HCT116 (cell line): ENCODE measurements at regions not wholly inside any gene's neighbourhood (a gene's known extent, or its start where the extent isn't known, plus 50 kb on each side); places are given as distances from the start of the nearest gene placed in this dataset.

Source experiments
- ATAC-seq: fragments of 200-7000 bp; cut with Tn5 transposase; 2 replicates; pipeline ENCODE4 v1.9.1; 2020; ENCODE audit warnings: mild to moderate bottlenecking, moderate library complexity
- BruUV-seq: library from RNA; stranded (reverse); fragments of 400-500 nt; replicated peaks from 2 replicates; lab custom pipeline; 2021; lab: Mats Ljungman, UMichigan
- CTCF ChIA-PET: fragments of 300-600 bp; sonication (Branson Sonifier 250); formaldehyde crosslinking; loops from one replicate; lab custom pipeline; 2021; ENCODE audit warnings: antibody characterized with exemption; lab: Charles Lee
- POLR2A ChIA-PET: fragments of 300-600, 350-600 bp; sonication (Branson Sonifier 250); formaldehyde crosslinking; loops from one replicate; lab custom pipeline; 2021; ENCODE audit warnings: antibody characterized with exemption; lab: Charles Lee
- RAD21 ChIA-PET, 2 experiments: fragments of 300-600 bp; sonication (Branson Sonifier 250); formaldehyde crosslinking; loops; one replicate each; lab custom pipeline; 2023; ENCODE audit warnings: low total read pairs in 2 of 2; ENCODE audit not compliant: uncharacterized antibody in 2 of 2, unreplicated experiment in 2 of 2, low non-redundant PET in 1 of 2; lab: Charles Lee
- DNase-seq: peaks from one replicate; pipeline ENCODE4 v3.0.0-alpha.2; 2010; ENCODE audit warnings: low read depth, low spot score
- H2AFZ ChIP-seq: fragments of 200-600 bp; shearing (Covaris generic), sonication (generic); 2 replicates; pipeline ENCODE4 v1.6.1; 2017; ENCODE audit warnings: low read depth, mixed run types, mixed read lengths, antibody characterized with exemption, low read length; ENCODE audit not compliant: poor library complexity, severe bottlenecking
- H3K27ac ChIP-seq: 2 replicates; pipeline ENCODE4 v1.5.1; 2012; ENCODE audit warnings: low read depth, low read length
- H3K27me3 ChIP-seq: fragments of 200-600 bp; sonication (generic); 2 replicates; pipeline ENCODE4 v1.6.1; 2016; ENCODE audit warnings: mixed run types, low read length, mixed read lengths; ENCODE audit not compliant: insufficient read depth
- H3K36me3 ChIP-seq, 2 experiments: fragments of 200-500 bp in 1 of 2; fragments of 200-600 bp in 1 of 2; sonication (Bioruptor generic) in 1 of 2; sonication (generic) in 1 of 2; 2 replicates each; pipeline versions ENCODE4 v1.5.1 to v1.6.1; 2014 to 2016; ENCODE audit warnings: low read length in 2 of 2, inconsistent platforms in 1 of 2, mixed read lengths in 1 of 2, mixed run types in 1 of 2; ENCODE audit not compliant: insufficient read depth in 2 of 2, control insufficient read depth in 1 of 2
- H3K4me1 ChIP-seq, 2 experiments: fragments of 200-600 bp in 1 of 2; sonication (generic) in 1 of 2; 2 replicates each; pipeline versions ENCODE4 v1.5.1 to v1.6.1; 2012 to 2017; ENCODE audit warnings: low read length in 2 of 2, inconsistent platforms in 1 of 2, mild to moderate bottlenecking in 1 of 2, mixed read lengths in 1 of 2, mixed run types in 1 of 2, moderate library complexity in 1 of 2; ENCODE audit not compliant: insufficient read depth in 2 of 2, control insufficient read depth in 1 of 2
- H3K4me2 ChIP-seq: fragments of 200-600 bp; sonication (generic); 2 replicates; pipeline ENCODE4 v1.6.1; 2017; ENCODE audit warnings: mixed run types, low read length, mixed read lengths
- H3K4me3 ChIP-seq, 2 experiments: fragments of 200-600 bp in 1 of 2; sonication (generic) in 1 of 2; replicated peaks in 1 of 2; 2 replicates each; pipeline ENCODE4 v1.5.1; 2011 to 2016; ENCODE audit warnings: low read length in 2 of 2, control low read depth in 1 of 2, low read depth in 1 of 2, mild to moderate bottlenecking in 1 of 2, mixed read lengths in 1 of 2, mixed run types in 1 of 2
- H3K79me2 ChIP-seq: fragments of 200-600 bp; sonication (generic); 2 replicates; pipeline ENCODE4 v1.6.1; 2017; ENCODE audit warnings: mild to moderate bottlenecking, mixed run types, low read length, moderate library complexity, mixed read lengths; ENCODE audit not compliant: insufficient read depth
- H3K9ac ChIP-seq: fragments of 200-600 bp; sonication (generic); 2 replicates; pipeline ENCODE4 v1.6.1; 2016; ENCODE audit warnings: low read length, mixed read lengths
- H3K9me2 ChIP-seq: fragments of 200-600 bp; sonication (generic), shearing (Covaris generic); 2 replicates; pipeline ENCODE4 v1.6.1; 2017; ENCODE audit warnings: mixed run types, mild to moderate bottlenecking, moderate library complexity; ENCODE audit not compliant: insufficient read depth
- H3K9me3 ChIP-seq, 2 experiments: fragments of 200-500 bp in 1 of 2; fragments of 200-600 bp in 1 of 2; sonication (Bioruptor generic) in 1 of 2; sonication (generic) in 1 of 2; 2 replicates each; pipeline ENCODE4 v1.6.1; 2014 to 2017; ENCODE audit warnings: low read length in 2 of 2, mixed read lengths in 2 of 2, inconsistent platforms in 1 of 2, low read depth in 1 of 2, mild to moderate bottlenecking in 1 of 2, mixed run types in 1 of 2, moderate library complexity in 1 of 2; ENCODE audit not compliant: control insufficient read depth in 1 of 2, insufficient read depth in 1 of 2
- H4K20me1 ChIP-seq: fragments of 200-600 bp; sonication (generic), shearing (Covaris generic); 2 replicates; pipeline ENCODE4 v1.6.1; 2017; ENCODE audit warnings: mixed run types, mild to moderate bottlenecking, moderate library complexity; ENCODE audit not compliant: insufficient read depth
- CEBPB ChIP-seq: IDR thresholded peaks from 2 replicates; pipeline ENCODE4 v1.6.1; 2012; ENCODE audit warnings: low read depth
- CTCF ChIP-seq, 3 experiments: fragments of 200-600 bp in 1 of 3; sonication (generic) in 1 of 3; IDR thresholded peaks in 2 of 3; conservative IDR thresholded peaks in 1 of 3; 2 replicates each; pipeline ENCODE4 v1.5.1; 2012 to 2017; ENCODE audit warnings: low read depth in 2 of 3, low read length in 2 of 3, antibody characterized with exemption in 1 of 3, borderline replicate concordance in 1 of 3, control low read depth in 1 of 3, mild to moderate bottlenecking in 1 of 3, mixed read lengths in 1 of 3, mixed run types in 1 of 3, moderate library complexity in 1 of 3; ENCODE audit not compliant: insufficient read depth in 1 of 3
- EGR1 ChIP-seq: IDR thresholded peaks from 2 replicates; pipeline ENCODE4 v1.6.1; 2012; ENCODE audit warnings: low read depth
- ELF1 ChIP-seq: IDR thresholded peaks from 2 replicates; pipeline ENCODE4 v1.6.1; 2012; ENCODE audit warnings: low read depth, borderline replicate concordance
- EZH2phosphoT487 ChIP-seq: fragments of 200-600 bp; IDR thresholded peaks from 2 replicates; pipeline ENCODE4 v1.6.1; 2018; ENCODE audit warnings: antibody characterized with exemption, borderline replicate concordance
- POLR2A ChIP-seq: IDR thresholded peaks from 2 replicates; pipeline ENCODE4 v1.7.0; 2011; ENCODE audit warnings: borderline replicate concordance; ENCODE audit not compliant: insufficient read depth, insufficient read length; ENCODE audit errors: extremely low read depth
- POLR2AphosphoS5 ChIP-seq: IDR thresholded peaks from 2 replicates; pipeline ENCODE4 v1.6.1; 2011; ENCODE audit warnings: mild to moderate bottlenecking, low read depth, low read length, moderate library complexity
- REST ChIP-seq: IDR thresholded peaks from 2 replicates; pipeline ENCODE4 v1.6.1; 2012; ENCODE audit warnings: low read depth
- SIN3A ChIP-seq: IDR thresholded peaks from 2 replicates; pipeline ENCODE4 v1.6.1; 2012; ENCODE audit warnings: low read depth
- SRF ChIP-seq: IDR thresholded peaks from 2 replicates; pipeline ENCODE4 v1.6.1; 2012; ENCODE audit warnings: low read depth
- TCF7L2 ChIP-seq: IDR thresholded peaks from 2 replicates; pipeline ENCODE4 v1.7.0; 2011; ENCODE audit warnings: borderline replicate concordance, inconsistent platforms; ENCODE audit not compliant: insufficient read depth, insufficient read length; ENCODE audit errors: extremely low read depth
- ZBTB33 ChIP-seq: IDR thresholded peaks from 2 replicates; pipeline ENCODE4 v1.6.1; 2011; ENCODE audit warnings: mild to moderate bottlenecking, low read length, moderate library complexity; ENCODE audit not compliant: insufficient replicate concordance; ENCODE audit errors: extremely low read depth
- ZFX ChIP-seq: fragments of 450-650 bp; IDR thresholded peaks from 2 replicates; pipeline ENCODE4 v1.6.1; 2017
- intact Hi-C: fragments of 100-400 bp; cut with micrococcal nuclease; formaldehyde crosslinking; loops from 2 replicates; pipeline ENCODE4 v1.10.0; 2022

GRCh38 chr2:118179445-118179844 is 91.2 kb downstream of the INSIG2 start:
- Histone ChIP-seq H3K9me2 (no peaks in the 10 kb centered on the region), H3K4me3 (no peak overlapping the region), H3K4me1 (peaks cover 17 to 23% of the 10 kb centered on the region in 2 experiments), H3K27me3 (no peaks in the 10 kb centered on the region), H3K9me3 (no peaks in the 10 kb centered on the region), H3K4me2 (no peak overlapping the region), H3K36me3 (no peaks in the 10 kb centered on the region), H3K27ac (no peak overlapping the region), H3K79me2 (no peaks in the 10 kb centered on the region), H4K20me1 (no peaks in the 10 kb centered on the region), H2AFZ (no peak overlapping the region), H3K9ac (no peak overlapping the region)
- ATAC-seq (no peak), DNase-seq (no peak)
- TF ChIP-seq TCF7L2 (no peak), SIN3A (no peak), SRF (no peak), POLR2A (no peak), CEBPB (no peak), POLR2AphosphoS5 (no peak), ELF1 (no peak), ZBTB33 (no peak), EGR1 (no peak), REST (no peak), EZH2phosphoT487 (no peak), ZFX (no peak), CTCF (IDR thresholded peaks at IDR 0.05 in 2 of 3, conservative IDR thresholded peaks at IDR 0.05 in 1 of 3; ENCODE audit: borderline replicate concordance in 1 of 3, insufficient read depth in 1 of 3, low read depth in 2 of 3, low read length in 2 of 3) (no peak)
- ChIA-PET RAD21 (no interaction called here), CTCF (no interaction called here), POLR2A (no interaction called here)
- BruUV-seq, result no TSS peak
- intact Hi-C loops, result no loop called here
